ENCODE measurements at regions not wholly inside any gene's neighbourhood (a gene's known extent, or its start where the extent isn't known, plus 50 kb on each side); places are given as distances from the start of the nearest gene placed in this dataset.

GRCh38 chr13:86689911-86690310 lies 890.7 kb upstream of the SLITRK6 start:
- TF ChIP-seq REST (IDR thresholded peaks at IDR 0.05; ENCODE audit: insufficient read depth in 1 of 2, low read depth in 2 of 2, low read length in 2 of 2) (no peak), TAF1 (IDR thresholded peaks at IDR 0.05; ENCODE audit: borderline replicate concordance, insufficient read depth, low read length) (no peak), SIN3A (IDR thresholded peaks at IDR 0.05; ENCODE audit: borderline replicate concordance, insufficient read depth, low read length) (no peak), FOXP2 (optimal IDR thresholded peaks at IDR 0.05; ENCODE audit: borderline replicate concordance, extremely low read depth, extremely low read length, insufficient read depth) (no peak), POLR2AphosphoS5 (IDR thresholded peaks at IDR 0.05; ENCODE audit: low read depth, low read length) (no peak)

- TF ChIP-seq POLR2AphosphoS5 (IDR thresholded peaks at IDR 0.05; ENCODE audit: low read depth, low read length): no peak
- TF ChIP-seq FOXP2 (optimal IDR thresholded peaks at IDR 0.05; ENCODE audit: borderline replicate concordance, extremely low read depth, extremely low read length, insufficient read depth): no peak
- no peak for TF ChIP-seq SIN3A (IDR thresholded peaks at IDR 0.05; ENCODE audit: borderline replicate concordance, insufficient read depth, low read length)
- no peak for TF ChIP-seq TAF1 (IDR thresholded peaks at IDR 0.05; ENCODE audit: borderline replicate concordance, insufficient read depth, low read length)
- no peak for TF ChIP-seq REST (IDR thresholded peaks at IDR 0.05; ENCODE audit: insufficient read depth in 1 of 2, low read depth in 2 of 2, low read length in 2 of 2)
Observed at GRCh38 chr13:86692291-86692690, 893.1 kb upstream of the SLITRK6 start.

GRCh38 chr13:86710013-86710412 lies 910.8 kb upstream of the SLITRK6 start:
- no peak for TF ChIP-seq FOXP2 (optimal IDR thresholded peaks at IDR 0.05; ENCODE audit: borderline replicate concordance, extremely low read depth, extremely low read length, insufficient read depth)
- no peak for TF ChIP-seq REST (IDR thresholded peaks at IDR 0.05; ENCODE audit: insufficient read depth in 1 of 2, low read depth in 2 of 2, low read length in 2 of 2)
- TF ChIP-seq POLR2AphosphoS5 (IDR thresholded peaks at IDR 0.05; ENCODE audit: low read depth, low read length): no peak
- no peak for TF ChIP-seq TAF1 (IDR thresholded peaks at IDR 0.05; ENCODE audit: borderline replicate concordance, insufficient read depth, low read length)
- TF ChIP-seq SIN3A (IDR thresholded peaks at IDR 0.05; ENCODE audit: borderline replicate concordance, insufficient read depth, low read length): no peak

- TF ChIP-seq TAF1 (IDR thresholded peaks at IDR 0.05; ENCODE audit: borderline replicate concordance, insufficient read depth, low read length) (no peak), SIN3A (IDR thresholded peaks at IDR 0.05; ENCODE audit: borderline replicate concordance, insufficient read depth, low read length) (no peak), FOXP2 (optimal IDR thresholded peaks at IDR 0.05; ENCODE audit: borderline replicate concordance, extremely low read depth, extremely low read length, insufficient read depth) (no peak), POLR2AphosphoS5 (IDR thresholded peaks at IDR 0.05; ENCODE audit: low read depth, low read length) (no peak), REST (IDR thresholded peaks at IDR 0.05; ENCODE audit: insufficient read depth in 1 of 2, low read depth in 2 of 2, low read length in 2 of 2) (no peak)
Observed at GRCh38 chr13:86710896-86711295, 911.7 kb upstream of the SLITRK6 start.

- TF ChIP-seq POLR2AphosphoS5 (IDR thresholded peaks at IDR 0.05; ENCODE audit: low read depth, low read length): no peak
- no peak for TF ChIP-seq FOXP2 (optimal IDR thresholded peaks at IDR 0.05; ENCODE audit: borderline replicate concordance, extremely low read depth, extremely low read length, insufficient read depth)
- no peak for TF ChIP-seq TAF1 (IDR thresholded peaks at IDR 0.05; ENCODE audit: borderline replicate concordance, insufficient read depth, low read length)
- TF ChIP-seq SIN3A (IDR thresholded peaks at IDR 0.05; ENCODE audit: borderline replicate concordance, insufficient read depth, low read length): no peak
- no peak for TF ChIP-seq REST (IDR thresholded peaks at IDR 0.05; ENCODE audit: insufficient read depth in 1 of 2, low read depth in 2 of 2, low read length in 2 of 2)
Observed at GRCh38 chr13:86714495-86714894, 915.3 kb upstream of the SLITRK6 start.
